H1 (cell line): ENCODE measurements at regions not wholly inside any gene's neighbourhood (a gene's known extent, or its start where the extent isn't known, plus 50 kb on each side); places are given as distances from the start of the nearest gene placed in this dataset.

Experiments used
- CTCF ChIA-PET: fragments of 300-600 bp; sonication (Branson Sonifier 250); formaldehyde crosslinking; loops from one replicate; lab custom pipeline; 2021; ENCODE audit not compliant: partially characterized antibody; lab: Charles Lee
- POLR2A ChIA-PET: fragments of 300-600 bp; sonication (Branson Sonifier 250); formaldehyde crosslinking; loops from one replicate; lab custom pipeline; 2021; ENCODE audit warnings: inconsistent platforms; ENCODE audit not compliant: partially characterized antibody; lab: Charles Lee
- DNase-seq, 2 experiments: peaks; one replicate each; pipeline versions ENCODE4 v3.0.0 to v3.0.0-alpha.2; 2010 to 2022; ENCODE audit warnings: low spot score in 2 of 2, low read depth in 1 of 2, mixed read lengths in 1 of 2
- FAIRE-seq: peaks from 2 replicates; lab custom pipeline; 2011; peaks lifted over from hg19 to GRCh38; lab: Jason Lieb, UNC
- H2AFZ ChIP-seq: 2 replicates; pipeline ENCODE4 v1.8.1; 2012; ENCODE audit warnings: low read length, inconsistent platforms
- H2AK5ac ChIP-seq: 2 replicates; pipeline ENCODE4 v1.6.1; 2013; ENCODE audit warnings: low read depth, low read length
- H2BK120ac ChIP-seq: replicated peaks from 2 replicates; pipeline ENCODE3; 2013; ENCODE audit warnings: low read depth, low read length, inconsistent platforms
- H2BK12ac ChIP-seq: 2 replicates; pipeline ENCODE4 v1.6.1; 2013; ENCODE audit warnings: low read depth, low read length
- H2BK15ac ChIP-seq: 2 replicates; pipeline ENCODE4 v1.6.1; 2013; ENCODE audit warnings: low read length
- H2BK20ac ChIP-seq: 2 replicates; pipeline ENCODE4 v1.6.1; 2013; ENCODE audit warnings: low read length
- H2BK5ac ChIP-seq: 2 replicates; pipeline ENCODE4 v1.6.1; 2013; ENCODE audit warnings: low read depth, low read length
- H3K14ac ChIP-seq: 2 replicates; pipeline ENCODE4 v1.6.1; 2013; ENCODE audit warnings: inconsistent platforms; ENCODE audit not compliant: insufficient read length
- H3K18ac ChIP-seq: 2 replicates; pipeline ENCODE4 v1.6.1; 2013; ENCODE audit warnings: low read length; ENCODE audit errors: extremely low read depth
- H3K23ac ChIP-seq: 2 replicates; pipeline ENCODE4 v1.6.1; 2013; ENCODE audit warnings: inconsistent platforms; ENCODE audit not compliant: insufficient read length
- H3K23me2 ChIP-seq: 2 replicates; pipeline ENCODE4 v1.6.1; 2013; ENCODE audit warnings: low read depth, low read length
- H3K27ac ChIP-seq: 2 replicates; pipeline ENCODE4 v1.6.1; 2011; ENCODE audit warnings: low read depth, low read length, inconsistent platforms
- H3K27me3 ChIP-seq, 4 experiments: replicated peaks in 1 of 4; 1 replicate in 1 of 4; 2 replicates in 3 of 4; pipeline versions ENCODE4 v1.6.1 to v1.8.1; 2011 to 2013; ENCODE audit warnings: low read length in 3 of 4, mild to moderate bottlenecking in 3 of 4, inconsistent platforms in 2 of 4, mixed read lengths in 2 of 4, moderate library complexity in 1 of 4; ENCODE audit not compliant: control insufficient read depth in 3 of 4, insufficient read depth in 3 of 4; ENCODE audit errors: extremely low read depth in 1 of 4
- H3K36me3 ChIP-seq, 4 experiments: 2 replicates each; pipeline versions ENCODE4 v1.6.1 to v1.8.1; 2011 to 2013; ENCODE audit warnings: mild to moderate bottlenecking in 4 of 4, low read length in 3 of 4, moderate library complexity in 2 of 4, control low read depth in 1 of 4, inconsistent platforms in 1 of 4; ENCODE audit not compliant: insufficient read depth in 4 of 4, control insufficient read depth in 2 of 4
- H3K4ac ChIP-seq: replicated peaks from 2 replicates; pipeline ENCODE3; 2013; ENCODE audit warnings: low read length, low read depth, mixed read lengths, inconsistent platforms; ENCODE audit not compliant: insufficient read length
- H3K4me1 ChIP-seq, 4 experiments: replicated peaks in 1 of 4; 1 replicate in 1 of 4; 2 replicates in 3 of 4; pipeline versions ENCODE4 v1.6.1 to v1.8.1; 2011 to 2013; ENCODE audit warnings: low read length in 3 of 4, inconsistent platforms in 2 of 4, mixed read lengths in 1 of 4; ENCODE audit not compliant: insufficient read depth in 4 of 4, control insufficient read depth in 3 of 4
- H3K4me2 ChIP-seq, 2 experiments: 2 replicates each; pipeline versions ENCODE4 v1.6.1 to v1.8.1; 2011 to 2013; ENCODE audit warnings: low read depth in 2 of 2, low read length in 2 of 2, control low read depth in 1 of 2, inconsistent platforms in 1 of 2, mild to moderate bottlenecking in 1 of 2; ENCODE audit not compliant: insufficient read depth in 1 of 2
- H3K4me3 ChIP-seq, 4 experiments: fragments of 200-600, 300-600 bp in 1 of 4; sonication (generic), shearing (Covaris generic), sonication (Bioruptor Twin) in 1 of 4; 2 replicates each; pipeline versions ENCODE4 v1.5.1 to v1.8.1; 2011 to 2016; ENCODE audit warnings: low read length in 4 of 4, low read depth in 3 of 4, control low read depth in 2 of 4, inconsistent platforms in 2 of 4, mild to moderate bottlenecking in 2 of 4, mixed read lengths in 1 of 4, moderate library complexity in 1 of 4; ENCODE audit not compliant: insufficient read depth in 2 of 4; ENCODE audit errors: extremely low read depth in 1 of 4
- H3K56ac ChIP-seq: replicated peaks from 2 replicates; pipeline ENCODE3; 2013; ENCODE audit warnings: low read depth, mild to moderate bottlenecking, mixed read lengths, low read length, inconsistent platforms; ENCODE audit not compliant: insufficient read length
- H3K79me1 ChIP-seq: 2 replicates; pipeline ENCODE4 v1.6.1; 2013; ENCODE audit warnings: low read depth, low read length, control low read depth
- H3K79me2 ChIP-seq, 2 experiments: 2 replicates each; pipeline versions ENCODE4 v1.6.1 to v1.8.1; 2012 to 2013; ENCODE audit warnings: low read length in 2 of 2, mild to moderate bottlenecking in 2 of 2, inconsistent platforms in 1 of 2; ENCODE audit not compliant: insufficient read depth in 2 of 2, control insufficient read depth in 1 of 2
- H3K9ac ChIP-seq, 4 experiments: replicated peaks in 1 of 4; 1 replicate in 1 of 4; 2 replicates in 3 of 4; pipeline versions ENCODE4 v1.6.1 to v1.8.1; 2011 to 2013; ENCODE audit warnings: low read depth in 3 of 4, low read length in 3 of 4, control low read depth in 2 of 4, mild to moderate bottlenecking in 2 of 4, moderate library complexity in 2 of 4, inconsistent platforms in 1 of 4; ENCODE audit errors: extremely low read depth in 1 of 4
- H3K9me3 ChIP-seq, 2 experiments: 2 replicates each; pipeline versions ENCODE4 v1.6.1 to v1.8.1; 2012 to 2013; ENCODE audit warnings: mild to moderate bottlenecking in 2 of 2, moderate library complexity in 2 of 2, control low read depth in 1 of 2, inconsistent platforms in 1 of 2, low read depth in 1 of 2, low read length in 1 of 2, mixed read lengths in 1 of 2; ENCODE audit not compliant: insufficient read depth in 2 of 2
- H4K20me1 ChIP-seq, 2 experiments: replicated peaks in 1 of 2; 2 replicates each; pipeline versions ENCODE3 to v1.8.1; 2011 to 2013; ENCODE audit warnings: inconsistent platforms in 2 of 2, low read length in 2 of 2, mild to moderate bottlenecking in 1 of 2; ENCODE audit not compliant: insufficient read depth in 2 of 2, control insufficient read depth in 1 of 2
- H4K5ac ChIP-seq: 2 replicates; pipeline ENCODE4 v1.6.1; 2013; ENCODE audit warnings: low read length, low read depth, mixed read lengths, inconsistent platforms; ENCODE audit not compliant: insufficient read length
- H4K8ac ChIP-seq: 2 replicates; pipeline ENCODE4 v1.8.0; 2013; ENCODE audit warnings: mild to moderate bottlenecking, moderate library complexity, low read length, inconsistent platforms; ENCODE audit not compliant: insufficient read depth; ENCODE audit errors: extremely low read depth
- H4K91ac ChIP-seq: replicated peaks from 2 replicates; pipeline ENCODE3; 2013; ENCODE audit warnings: low read length, mixed read lengths, inconsistent platforms; ENCODE audit not compliant: insufficient read length
- CREB1 ChIP-seq: IDR thresholded peaks from 2 replicates; pipeline ENCODE4 v1.6.1; 2012; ENCODE audit warnings: inconsistent platforms
- EGR1 ChIP-seq: IDR thresholded peaks from 2 replicates; pipeline ENCODE4 v1.6.1; 2011; ENCODE audit warnings: low read depth, low read length, borderline replicate concordance
- FOSL1 ChIP-seq: IDR thresholded peaks from 2 replicates; pipeline ENCODE4 v1.6.1; 2011; ENCODE audit warnings: mild to moderate bottlenecking, low read depth, low read length, moderate library complexity; ENCODE audit not compliant: insufficient read depth
- GTF2F1 ChIP-seq: IDR thresholded peaks from 2 replicates; pipeline ENCODE4 v1.6.1; 2012; ENCODE audit warnings: low read depth, low read length, improper control_type of control experiment, borderline replicate concordance
- RXRA ChIP-seq: IDR thresholded peaks from 2 replicates; pipeline ENCODE4 v1.6.1; 2011; ENCODE audit warnings: low read depth, mild to moderate bottlenecking, low read length, moderate library complexity; ENCODE audit not compliant: insufficient read depth
- SIX5 ChIP-seq: IDR thresholded peaks from 2 replicates; pipeline ENCODE4 v1.6.1; 2011; ENCODE audit warnings: mild to moderate bottlenecking, low read depth, low read length
- SUZ12 ChIP-seq: fragments of 200-600 bp; sonication (generic); IDR thresholded peaks from 2 replicates; pipeline ENCODE4 v1.6.1; 2012; ENCODE audit warnings: mild to moderate bottlenecking, inconsistent platforms, low read length, moderate library complexity, mixed read lengths
- WGBS, 2 experiments: shearing (Covaris generic) in 1 of 2; methylation state at CpG; one replicate each; pipeline versions ENCODE4 v1.1.6 to v1.1.7; 2013 to 2015; ENCODE audit warnings: low lambda C conversion rate in 2 of 2, mixed read lengths in 2 of 2, inconsistent platforms in 1 of 2, low coverage in 1 of 2, missing lambda C conversion rate in 1 of 2; ENCODE audit not compliant: insufficient replicate concordance in 2 of 2, insufficient coverage in 1 of 2, insufficient read length in 1 of 2; ENCODE audit errors: extremely low coverage in 1 of 2, missing lambda C conversion rate in 1 of 2; 5-methylcytosine and 5-hydroxymethylcytosine counted together
- TF ChIP-seq, protein P1 (sequence below), 3 experiments: IDR thresholded peaks; 1 replicate in 2 of 3; 2 replicates in 1 of 3; pipeline versions ENCODE4 v1.5.1 to v1.6.1; 2011; ENCODE audit warnings: low read length in 3 of 3, mild to moderate bottlenecking in 3 of 3, inconsistent platforms in 2 of 3, low read depth in 1 of 3, moderate library complexity in 1 of 3; ENCODE audit not compliant: insufficient read depth in 1 of 3; ENCODE audit errors: control extremely low read depth in 1 of 3
- TF ChIP-seq, protein P2 (sequence below): IDR thresholded peaks from 2 replicates; pipeline ENCODE4 v1.6.1; 2012; ENCODE audit warnings: inconsistent platforms

DNA sequence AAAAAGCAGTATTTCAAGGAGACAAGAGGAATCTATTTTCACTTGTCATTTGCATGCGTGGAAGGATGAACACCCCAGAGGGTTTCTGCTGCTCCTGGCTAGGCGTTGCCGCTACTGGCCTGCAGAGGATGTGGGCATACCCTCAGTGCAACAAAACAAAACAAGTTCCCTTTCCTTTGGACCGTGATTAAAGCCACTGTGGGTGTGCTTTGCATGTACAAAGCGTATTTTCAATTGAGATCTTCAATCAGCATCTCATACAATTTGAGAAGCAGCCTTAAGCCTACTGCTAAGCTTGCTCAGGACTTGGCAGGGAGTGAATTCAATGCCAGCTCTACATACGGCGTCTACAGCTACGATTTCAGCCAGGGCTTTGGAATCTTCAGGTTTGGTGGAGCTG is 298.4 kb downstream of the LPIN1 start:
- TF ChIP-seq, protein P1, sequence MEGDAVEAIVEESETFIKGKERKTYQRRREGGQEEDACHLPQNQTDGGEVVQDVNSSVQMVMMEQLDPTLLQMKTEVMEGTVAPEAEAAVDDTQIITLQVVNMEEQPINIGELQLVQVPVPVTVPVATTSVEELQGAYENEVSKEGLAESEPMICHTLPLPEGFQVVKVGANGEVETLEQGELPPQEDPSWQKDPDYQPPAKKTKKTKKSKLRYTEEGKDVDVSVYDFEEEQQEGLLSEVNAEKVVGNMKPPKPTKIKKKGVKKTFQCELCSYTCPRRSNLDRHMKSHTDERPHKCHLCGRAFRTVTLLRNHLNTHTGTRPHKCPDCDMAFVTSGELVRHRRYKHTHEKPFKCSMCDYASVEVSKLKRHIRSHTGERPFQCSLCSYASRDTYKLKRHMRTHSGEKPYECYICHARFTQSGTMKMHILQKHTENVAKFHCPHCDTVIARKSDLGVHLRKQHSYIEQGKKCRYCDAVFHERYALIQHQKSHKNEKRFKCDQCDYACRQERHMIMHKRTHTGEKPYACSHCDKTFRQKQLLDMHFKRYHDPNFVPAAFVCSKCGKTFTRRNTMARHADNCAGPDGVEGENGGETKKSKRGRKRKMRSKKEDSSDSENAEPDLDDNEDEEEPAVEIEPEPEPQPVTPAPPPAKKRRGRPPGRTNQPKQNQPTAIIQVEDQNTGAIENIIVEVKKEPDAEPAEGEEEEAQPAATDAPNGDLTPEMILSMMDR (IDR thresholded peaks at IDR 0.05; ENCODE audit: control extremely low read depth in 1 of 3, insufficient read depth in 1 of 3, low read depth in 1 of 3, low read length in 3 of 3): no peak
- TF ChIP-seq SUZ12 (no peak), RXRA (no peak), SIX5 (no peak), CREB1 (no peak), EGR1 (no peak), GTF2F1 (no peak), FOSL1 (no peak)
- TF ChIP-seq, protein P2, sequence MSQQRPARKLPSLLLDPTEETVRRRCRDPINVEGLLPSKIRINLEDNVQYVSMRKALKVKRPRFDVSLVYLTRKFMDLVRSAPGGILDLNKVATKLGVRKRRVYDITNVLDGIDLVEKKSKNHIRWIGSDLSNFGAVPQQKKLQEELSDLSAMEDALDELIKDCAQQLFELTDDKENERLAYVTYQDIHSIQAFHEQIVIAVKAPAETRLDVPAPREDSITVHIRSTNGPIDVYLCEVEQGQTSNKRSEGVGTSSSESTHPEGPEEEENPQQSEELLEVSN: no peak
- 0 out of 2 replicates have a peak, but pooled peaks cover 3% of the 10 kb centered on the region for H3K23me2 ChIP-seq

More for the DNA sequence above, 298.4 kb downstream of the LPIN1 start:
- H3K56ac ChIP-seq: no peak overlapping the region
- H3K4me3 ChIP-seq: no peak overlapping the region
- no peak overlapping the region for H2AK5ac ChIP-seq
- H2BK120ac ChIP-seq: no peak overlapping the region
- no peak overlapping the region for H3K23ac ChIP-seq
- no peak overlapping the region for H2BK12ac ChIP-seq
- peak overlapping the region; percentile 33; the same call in 1 of the 2 replicates for H2AFZ ChIP-seq
- 0 out of 7 replicates have a peak, but pooled peaks cover 0 to 2% (median 0%) of the 10 kb centered on the region in 4 experiments for H3K4me1 ChIP-seq
- no peak overlapping the region for H3K18ac ChIP-seq
- H3K36me3 ChIP-seq: no peaks in the 10 kb centered on the region
- no peak overlapping the region for H2BK15ac ChIP-seq
- no peak overlapping the region for H4K91ac ChIP-seq
- H4K5ac ChIP-seq: no peak overlapping the region
- no peak overlapping the region for H3K4me2 ChIP-seq
- 96% methylated on average over 8 of the region's 8 CpGs; no CpG with 5 or more reads in 1 of the 2 experiments for WGBS, 2 experiments
- H2BK20ac ChIP-seq: no peak overlapping the region
- no peaks in the 10 kb centered on the region for H3K27me3 ChIP-seq
- POLR2A ChIA-PET: no interaction called here
- H2BK5ac ChIP-seq: no peak overlapping the region
- no peak overlapping the region for H4K8ac ChIP-seq
- H3K79me2 ChIP-seq: no peaks in the 10 kb centered on the region
- CTCF ChIA-PET: interaction anchor here (1.1 to 2.3 kb wide), 3 partner anchors 10 to 178 kb away, joined by 3 to 11 read pairs (median 9); no protein-coding TSS in a partner anchor
- H3K79me1 ChIP-seq: no peaks in the 10 kb centered on the region
- H3K27ac ChIP-seq: no peak overlapping the region
- no peak overlapping the region for H3K4ac ChIP-seq
- FAIRE-seq: no peak
- no peaks in the 10 kb centered on the region for H4K20me1 ChIP-seq
- no peaks in the 10 kb centered on the region for H3K9me3 ChIP-seq
- DNase-seq: no peak
- H3K9ac ChIP-seq: no peak overlapping the region
- no peak overlapping the region for H3K14ac ChIP-seq
